Adrenal gland (tissue), 5 donors: ENCODE measurements at regions not wholly inside any gene's neighbourhood (a gene's known extent, or its start where the extent isn't known, plus 50 kb on each side); places are given as distances from the start of the nearest gene placed in this dataset.

ENCODE experiments used
- CTCF ChIP-seq, 6 experiments: fragments of 450-650 bp in 4 of 6; fragments of 200-600 bp in 2 of 6; sonication (generic) in 1 of 6; IDR thresholded peaks; 1 replicate in 5 of 6; 2 replicates in 1 of 6; pipeline versions ENCODE4 v1.5.1 to v1.8.0; 2016 to 2021; ENCODE audit warnings: antibody characterized with exemption in 6 of 6, mild to moderate bottlenecking in 2 of 6, moderate library complexity in 1 of 6
- POLR2A ChIP-seq, 2 donors: fragments of 450-650 bp; IDR thresholded peaks; one replicate each; pipeline ENCODE4 v1.6.1; 2017; ENCODE audit warnings: antibody characterized with exemption in 2 of 2, mild to moderate bottlenecking in 2 of 2, moderate library complexity in 1 of 2
- donor health status: DM: no; HTN: no; CAD: no.

- TF ChIP-seq CTCF (IDR thresholded peaks at IDR 0.05) (no peak), POLR2A (IDR thresholded peaks at IDR 0.05) (no peak)
These were observed 161.2 kb downstream of the C9orf50 start for GRCh38 chr9:129459547-129460322.
